ENCODE measurements at regions not wholly inside any gene's neighbourhood (a gene's known extent, or its start where the extent isn't known, plus 50 kb on each side); places are given as distances from the start of the nearest gene placed in this dataset.

GRCh38 chr1:201660931-201661822 is 122.2 kb downstream of the NAV1 start:
- FAIRE-seq = no peak

DNA sequence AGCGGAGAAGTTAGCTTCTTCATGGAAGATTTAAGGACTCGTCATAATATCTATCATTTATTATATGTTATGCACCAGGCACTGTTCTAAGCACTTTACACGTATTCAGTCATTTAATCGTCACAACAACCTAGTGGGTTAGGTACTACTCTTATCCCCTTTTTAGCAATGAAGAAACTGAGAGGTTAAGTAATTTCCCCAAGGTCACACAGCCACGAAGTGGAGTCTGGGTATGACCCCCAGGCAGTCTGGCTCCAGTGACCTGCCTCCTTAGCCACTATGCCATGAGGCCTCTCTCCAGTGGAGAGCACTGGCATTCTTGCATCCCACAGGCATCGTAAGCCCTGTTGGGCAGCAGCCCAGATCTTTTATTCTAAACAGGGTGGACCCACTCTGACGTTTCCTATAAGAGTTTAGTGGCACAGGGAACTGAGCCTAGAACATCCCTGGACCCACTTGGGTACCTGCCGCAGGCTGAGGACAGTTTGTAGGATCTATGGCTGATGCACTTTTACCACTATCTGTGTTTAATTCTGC is 123.0 kb downstream of the NAV1 start:
- FAIRE-seq = no peak

- FAIRE-seq = no peak
These were observed 123.7 kb downstream of the NAV1 start for GRCh38 chr1:201662646-201663045.

DNA sequence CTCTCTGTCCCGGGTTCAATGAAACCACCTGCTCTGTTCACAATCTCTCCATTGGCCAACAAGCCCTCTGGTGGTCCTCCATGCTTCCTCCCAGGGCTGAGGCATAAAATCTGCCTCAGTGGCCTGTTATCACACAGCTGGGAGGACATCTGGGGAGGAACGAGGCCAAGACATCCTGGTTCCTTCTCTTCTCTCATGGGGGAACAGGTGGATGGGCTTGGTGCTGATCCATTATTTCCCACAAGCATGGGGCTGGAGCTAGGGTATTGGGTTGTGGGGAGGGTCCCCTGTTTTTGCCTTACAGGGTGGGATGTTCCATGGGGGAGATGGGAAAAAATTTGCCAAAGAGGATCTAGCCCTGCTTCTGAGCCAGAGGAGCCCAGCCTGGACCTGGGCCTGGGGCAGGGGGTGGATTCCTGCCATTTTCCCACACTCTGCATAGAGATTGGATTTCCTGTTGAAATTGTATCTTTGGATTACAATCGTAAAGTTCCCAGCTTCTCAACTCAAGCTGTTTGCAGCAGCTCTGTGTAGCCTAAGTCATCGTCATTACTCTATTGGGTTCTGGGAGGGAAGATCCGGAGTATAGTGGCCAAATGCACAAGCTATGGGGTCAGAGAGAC is 124.7 kb downstream of the NAV1 start:
- FAIRE-seq = no peak

DNA sequence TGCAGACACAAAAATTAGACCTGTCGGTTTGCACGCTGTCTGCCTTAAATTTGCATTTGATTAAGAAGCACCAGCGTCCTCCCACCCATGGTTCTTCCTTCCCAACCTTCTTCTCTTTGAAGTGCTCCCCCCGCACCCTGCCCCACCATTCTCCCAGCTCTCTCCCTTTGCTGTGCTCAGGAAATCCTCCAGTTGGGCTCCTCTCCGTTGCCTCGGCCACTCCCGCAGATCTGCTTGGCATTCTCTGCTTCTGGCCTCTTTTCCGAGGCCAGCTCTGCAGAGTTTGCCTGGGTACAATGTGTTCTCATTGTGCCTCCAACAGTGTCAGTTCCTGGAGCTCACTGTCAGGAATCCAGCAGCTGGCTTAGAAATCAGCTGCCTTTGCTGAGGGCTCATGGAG is 126.1 kb downstream of the NAV1 start:
- FAIRE-seq = no peak

DNA sequence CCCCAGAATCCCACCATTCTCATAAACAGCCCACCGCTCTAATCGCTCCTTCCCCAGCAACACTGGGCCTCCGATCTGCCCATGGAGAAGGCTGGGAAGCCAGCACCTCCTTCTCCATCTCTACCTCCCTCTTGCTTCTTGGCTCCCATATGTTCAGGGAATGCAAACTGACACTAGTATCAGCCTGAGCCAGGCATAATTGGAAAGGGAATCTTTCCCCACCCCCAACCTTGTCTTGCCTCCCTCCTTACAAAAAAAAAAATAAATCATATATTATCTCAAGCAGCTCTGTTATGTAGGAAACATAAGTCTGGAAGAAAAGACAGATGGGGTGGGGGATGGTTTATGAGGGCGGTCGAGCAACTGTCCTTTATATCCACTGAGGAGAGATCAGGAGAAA is 127.2 kb downstream of the NAV1 start:
- no peak for FAIRE-seq

GRCh38 chr1:201666645-201667044 is 127.7 kb downstream of the NAV1 start:
- FAIRE-seq = no peak

- no peak for FAIRE-seq
These were observed 128.6 kb downstream of the NAV1 start for GRCh38 chr1:201667479-201667878.

GRCh38 chr1:201670517-201670916 is 131.6 kb downstream of the NAV1 start:
- no peak for FAIRE-seq

DNA sequence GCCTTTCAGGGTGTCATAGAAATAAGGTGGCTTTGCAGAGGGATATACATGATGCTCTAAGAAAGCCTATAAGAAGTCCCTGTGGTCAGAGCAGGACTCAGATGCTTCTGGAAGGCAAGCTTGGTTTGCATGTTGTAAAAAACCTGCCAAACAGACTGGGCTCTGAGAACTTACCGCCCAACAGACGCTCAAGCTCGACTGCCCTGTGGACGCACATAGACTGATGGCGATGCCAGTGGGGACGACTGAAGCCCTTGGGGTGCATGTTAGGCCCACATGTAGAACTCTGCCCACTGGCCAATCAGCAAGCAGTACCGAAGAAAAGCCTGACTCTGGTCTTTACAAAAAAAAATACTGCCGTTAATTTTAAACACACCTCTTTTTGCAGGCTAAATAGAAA is 133.8 kb downstream of the NAV1 start:
- no peak for FAIRE-seq

DNA sequence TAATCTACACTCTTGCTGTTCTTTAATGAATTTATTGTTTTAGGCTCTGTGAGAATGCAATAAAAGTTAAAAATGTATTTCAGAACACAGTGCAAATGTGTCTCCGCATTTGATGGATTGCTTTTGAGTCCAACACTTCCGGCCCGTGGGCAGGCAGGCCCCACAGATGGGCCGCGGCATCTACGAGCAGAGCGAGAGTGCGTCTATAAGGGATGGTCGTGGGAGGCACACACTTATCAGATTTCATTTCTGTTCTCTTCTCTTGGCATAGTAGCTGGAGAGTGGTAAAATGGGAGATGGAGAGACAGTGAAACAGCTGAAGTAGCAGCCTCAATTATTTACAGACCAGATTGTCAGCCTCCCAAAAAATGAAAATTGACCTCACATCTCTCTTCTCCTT is 134.2 kb downstream of the NAV1 start:
- FAIRE-seq = no peak

- FAIRE-seq = no peak
These were observed 135.0 kb downstream of the NAV1 start for GRCh38 chr1:201673915-201674314.

GRCh38 chr1:201675143-201675542 is 136.2 kb downstream of the NAV1 start:
- no peak for FAIRE-seq

GRCh38 chr1:201676197-201676596 is 137.3 kb downstream of the NAV1 start:
- no peak for FAIRE-seq

DNA sequence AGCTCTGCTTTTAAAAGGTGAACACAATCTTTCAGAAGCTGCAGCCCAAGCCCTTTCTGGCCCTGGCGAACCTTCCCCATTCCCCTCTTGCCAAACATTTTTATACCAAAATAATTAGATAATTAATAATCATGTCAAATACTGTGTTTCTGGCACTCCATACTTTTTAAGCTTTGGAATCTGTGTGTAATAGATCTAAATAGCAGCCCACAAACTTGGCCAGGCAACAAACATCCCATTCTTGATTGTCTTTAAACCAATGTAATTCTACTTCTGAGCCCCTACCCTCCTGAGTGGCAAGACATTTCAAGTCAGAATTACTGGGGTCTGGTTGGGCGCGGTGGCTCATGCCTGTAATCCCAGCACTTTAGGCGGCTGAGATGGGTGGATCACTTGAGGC is 137.7 kb downstream of the NAV1 start:
- FAIRE-seq = no peak

DNA sequence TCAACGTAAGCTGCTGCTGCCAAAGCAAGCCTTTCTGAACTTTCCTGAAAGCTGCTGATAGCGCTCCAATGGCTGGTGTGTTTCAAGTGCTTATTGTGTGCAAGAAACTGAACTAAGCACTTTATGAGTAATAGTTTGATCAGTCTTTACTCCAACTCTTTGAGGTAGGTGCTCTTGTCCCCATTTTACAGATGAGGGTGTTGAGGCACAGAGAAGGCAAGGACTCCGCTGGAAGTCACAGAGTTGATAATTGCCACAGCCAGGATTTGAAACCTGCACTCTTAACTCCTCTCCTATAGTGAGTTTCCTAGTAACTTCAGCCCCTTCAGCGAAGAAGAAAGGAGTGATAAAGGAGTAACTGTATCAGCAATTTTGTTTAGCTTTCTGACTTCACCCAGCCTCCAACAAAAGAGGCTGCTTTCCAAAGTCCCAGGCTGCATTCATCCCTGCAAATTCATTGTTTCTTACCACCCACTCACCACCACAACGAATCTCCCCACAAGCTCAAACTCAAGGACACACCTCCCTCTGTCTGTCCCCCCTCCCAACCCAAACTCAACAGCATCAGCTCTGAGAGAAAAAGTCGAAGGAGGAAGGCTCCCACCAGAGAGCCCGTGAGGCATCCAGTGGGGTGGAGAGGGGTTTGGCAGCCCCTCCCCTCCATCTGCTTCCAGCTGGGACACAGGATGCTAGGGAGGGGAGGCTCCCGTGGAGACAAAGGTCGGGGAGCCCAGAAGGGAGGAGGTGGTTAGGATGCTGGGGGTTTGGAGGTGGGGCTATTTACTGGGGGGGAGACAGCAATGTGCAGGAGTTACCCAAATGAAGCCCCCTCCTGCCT is 139.6 kb downstream of the NAV1 start:
- FAIRE-seq = no peak

GRCh38 chr1:201681375-201681774 is 142.4 kb downstream of the NAV1 start:
- no peak for FAIRE-seq

DNA sequence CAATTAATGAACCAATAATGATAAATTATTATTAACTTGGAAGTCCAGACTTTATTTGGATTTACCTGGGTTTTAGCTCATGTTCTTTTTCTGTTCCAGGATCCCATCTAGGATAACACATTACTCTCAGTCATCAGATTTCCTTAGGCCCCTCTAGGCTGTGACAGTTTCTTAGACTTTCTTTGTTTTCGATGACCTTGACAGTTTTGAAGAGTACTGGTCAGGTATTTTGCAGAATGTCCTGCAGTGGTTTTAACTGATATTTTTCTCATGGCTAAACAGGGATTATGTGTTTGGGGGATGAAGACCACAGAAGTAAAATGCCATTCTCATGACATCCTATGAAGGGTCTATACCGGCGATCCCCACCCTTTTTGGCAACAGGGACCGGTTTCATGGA is 144.0 kb downstream of the NAV1 start:
- no peak for FAIRE-seq

DNA sequence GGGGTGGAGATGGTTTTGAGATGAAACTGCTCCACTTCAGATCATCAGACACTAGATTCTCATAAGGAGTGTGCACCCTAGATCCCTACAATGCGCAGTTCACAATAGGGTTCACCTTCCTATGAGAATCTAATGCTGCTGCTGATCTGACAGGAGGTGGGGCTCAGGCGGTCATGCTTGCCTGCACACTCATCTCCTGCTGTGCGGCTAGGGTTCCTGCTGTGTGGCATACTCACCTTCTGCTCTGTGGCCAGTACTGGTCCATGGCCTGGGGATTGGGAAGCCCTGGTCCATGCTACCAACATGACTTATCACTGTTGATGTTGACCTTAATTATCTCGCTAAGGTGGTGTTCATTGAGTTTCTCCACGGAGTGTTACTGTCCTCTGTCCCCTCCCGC is 144.5 kb downstream of the NAV1 start:
- FAIRE-seq = no peak

GRCh38 chr1:201685485-201685884 is 143.5 kb upstream of the IPO9 start:
- FAIRE-seq = no peak

- no peak for FAIRE-seq
These were observed 142.1 kb upstream of the IPO9 start for GRCh38 chr1:201686714-201687455.

- FAIRE-seq = no peak
These were observed 140.4 kb upstream of the IPO9 start for GRCh38 chr1:201688514-201688913.

GRCh38 chr1:201689647-201690046 is 139.3 kb upstream of the IPO9 start:
- no peak for FAIRE-seq
